Activated B cell treated with CpG ODN at 0.5 μM for 24 hours (primary cell): ENCODE measurements at regions not wholly inside any gene's neighbourhood (a gene's known extent, or its start where the extent isn't known, plus 50 kb on each side); places are given as distances from the start of the nearest gene placed in this dataset.

ENCODE experiments used
- ATAC-seq: fragments of 200-7000 bp; cut with Tn5 transposase; one replicate; pipeline ENCODE4 v1.10.0; 2021; ENCODE audit warnings: low read depth, mild to moderate bottlenecking, moderate library complexity
- CTCF ChIA-PET: fragments of 350-600 bp; sonication (Branson Sonifier 250); formaldehyde crosslinking; loops from one replicate; lab custom pipeline; 2021; ENCODE audit warnings: antibody characterized with exemption; lab: Charles Lee
- POLR2A ChIA-PET: fragments of 350-600 bp; sonication (Branson Sonifier 250); formaldehyde crosslinking; loops from one replicate; lab custom pipeline; 2021; ENCODE audit warnings: antibody characterized with exemption; lab: Charles Lee
- DNase-seq: peaks from one replicate; pipeline ENCODE4 v3.0.0; 2022
- H3K27ac Mint-ChIP-seq: one replicate; pipeline ENCODE4 v1.8.0; 2020; ENCODE audit warnings: mixed read lengths
- H3K27me3 Mint-ChIP-seq: one replicate; pipeline ENCODE4 v1.8.0; 2021; ENCODE audit warnings: mixed read lengths
- H3K36me3 Mint-ChIP-seq: one replicate; pipeline ENCODE4 v1.8.0; 2021; ENCODE audit warnings: low read depth, mixed read lengths
- H3K4me1 Mint-ChIP-seq: one replicate; pipeline ENCODE4 v1.8.0; 2021; ENCODE audit warnings: mixed read lengths
- H3K4me3 Mint-ChIP-seq: one replicate; pipeline ENCODE4 v1.8.0; 2020; ENCODE audit warnings: mild to moderate bottlenecking, mixed read lengths
- H3K9me3 Mint-ChIP-seq: one replicate; pipeline ENCODE4 v1.8.0; 2020; ENCODE audit warnings: mixed read lengths
- intact Hi-C: fragments of 100-400 bp; cut with micrococcal nuclease; formaldehyde crosslinking; loops from one replicate; pipeline ENCODE4 v1.15.1; 2024
- TF ChIP-seq, protein P1 (sequence below): fragments of 200-600 bp; IDR thresholded peaks from one replicate; pipeline ENCODE4 v1.8.0; 2022; ENCODE audit warnings: antibody characterized with exemption, mild to moderate bottlenecking

GRCh38 chr5:2003690-2004365, 121.1 kb upstream of the IRX4 start:
- DNase-seq, result no peak
- no peak for ATAC-seq
- Mint-ChIP-seq H3K4me1 (no peaks in the 10 kb centered on the region), H3K27me3 (no peaks in the 10 kb centered on the region), H3K27ac (no peak overlapping the region), H3K4me3 (no peak overlapping the region), H3K9me3 (no peaks in the 10 kb centered on the region), H3K36me3 (no peaks in the 10 kb centered on the region)
- intact Hi-C loops, result no loop called here
- CTCF ChIA-PET, result no interaction called here
- TF ChIP-seq, protein P1, sequence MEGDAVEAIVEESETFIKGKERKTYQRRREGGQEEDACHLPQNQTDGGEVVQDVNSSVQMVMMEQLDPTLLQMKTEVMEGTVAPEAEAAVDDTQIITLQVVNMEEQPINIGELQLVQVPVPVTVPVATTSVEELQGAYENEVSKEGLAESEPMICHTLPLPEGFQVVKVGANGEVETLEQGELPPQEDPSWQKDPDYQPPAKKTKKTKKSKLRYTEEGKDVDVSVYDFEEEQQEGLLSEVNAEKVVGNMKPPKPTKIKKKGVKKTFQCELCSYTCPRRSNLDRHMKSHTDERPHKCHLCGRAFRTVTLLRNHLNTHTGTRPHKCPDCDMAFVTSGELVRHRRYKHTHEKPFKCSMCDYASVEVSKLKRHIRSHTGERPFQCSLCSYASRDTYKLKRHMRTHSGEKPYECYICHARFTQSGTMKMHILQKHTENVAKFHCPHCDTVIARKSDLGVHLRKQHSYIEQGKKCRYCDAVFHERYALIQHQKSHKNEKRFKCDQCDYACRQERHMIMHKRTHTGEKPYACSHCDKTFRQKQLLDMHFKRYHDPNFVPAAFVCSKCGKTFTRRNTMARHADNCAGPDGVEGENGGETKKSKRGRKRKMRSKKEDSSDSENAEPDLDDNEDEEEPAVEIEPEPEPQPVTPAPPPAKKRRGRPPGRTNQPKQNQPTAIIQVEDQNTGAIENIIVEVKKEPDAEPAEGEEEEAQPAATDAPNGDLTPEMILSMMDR, result no peak
- POLR2A ChIA-PET, result no interaction called here

DNA sequence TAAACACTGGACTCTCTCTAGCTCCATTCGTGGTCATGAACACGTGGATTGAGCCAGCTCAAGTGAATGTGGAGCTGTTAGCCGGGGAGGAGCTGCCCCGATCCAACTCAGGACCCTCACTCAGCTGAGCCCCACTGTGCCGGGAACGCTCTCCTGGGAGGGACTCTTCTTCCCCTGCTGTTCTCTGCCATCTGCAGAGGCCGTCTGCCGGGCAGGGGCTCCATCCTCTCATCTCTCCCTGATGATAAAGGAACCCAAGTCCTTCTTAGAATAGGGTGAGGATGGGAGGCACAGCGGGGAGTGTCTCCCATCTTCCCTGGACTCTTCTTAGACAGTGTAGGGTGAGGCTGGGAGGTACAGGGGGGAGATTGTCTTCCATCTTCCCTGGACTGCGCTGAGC, 120.5 kb upstream of the IRX4 start:
- Mint-ChIP-seq H3K4me3 (no peak overlapping the region), H3K27me3 (no peaks in the 10 kb centered on the region)
- no peak for ATAC-seq

GRCh38 chr5:2001300-2001699, 118.6 kb upstream of the IRX4 start:
- Mint-ChIP-seq H3K9me3 (peaks cover 6% of the 10 kb centered on the region), H3K27me3 (no peaks in the 10 kb centered on the region), H3K36me3 (no peaks in the 10 kb centered on the region), H3K4me3 (no peak overlapping the region), H3K27ac (no peak overlapping the region), H3K4me1 (no peaks in the 10 kb centered on the region)
- ATAC-seq (no peak), DNase-seq (no peak)
- intact Hi-C loops, result no loop called here
- CTCF ChIA-PET, result no interaction called here
- TF ChIP-seq, protein P1, result no peak
- POLR2A ChIA-PET, result no interaction called here

More for the DNA sequence above, 120.5 kb upstream of the IRX4 start:
- ChIA-PET CTCF (no interaction called here), POLR2A (no interaction called here)
- Mint-ChIP-seq H3K36me3 (no peaks in the 10 kb centered on the region), H3K9me3 (peaks cover 1% of the 10 kb centered on the region), H3K4me1 (no peaks in the 10 kb centered on the region), H3K27ac (no peak overlapping the region)
- intact Hi-C loops, result no loop called here
- no peak for DNase-seq
- TF ChIP-seq, protein P1, result no peak

DNA sequence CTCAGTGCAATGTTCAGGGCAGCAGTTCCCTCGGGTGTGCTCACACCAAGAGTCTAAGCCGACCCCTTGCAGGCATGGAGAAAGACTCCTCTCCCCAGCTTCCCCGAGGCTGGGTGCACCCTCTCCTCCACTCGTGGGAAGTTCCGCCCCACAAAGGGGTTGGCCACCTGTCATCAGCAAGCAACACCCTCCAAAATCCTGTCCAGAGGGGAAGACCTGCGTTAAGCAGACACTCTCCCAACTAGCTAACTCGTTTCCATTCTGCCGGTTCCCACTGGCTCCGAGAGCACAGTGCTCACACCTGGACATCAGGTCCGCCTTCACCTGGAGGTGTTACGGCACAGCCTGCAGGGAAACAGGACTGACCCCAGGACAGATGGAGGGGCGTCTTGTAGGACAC, 117.9 kb upstream of the IRX4 start:
- CTCF ChIA-PET, result no interaction called here
- ATAC-seq, result no peak
- no peak for DNase-seq
- no peaks in the 10 kb centered on the region for H3K27me3 Mint-ChIP-seq
- H3K36me3 Mint-ChIP-seq, result no peaks in the 10 kb centered on the region
- TF ChIP-seq, protein P1, result no peak
- H3K9me3 Mint-ChIP-seq, result peaks cover 6% of the 10 kb centered on the region
- intact Hi-C loops, result no loop called here
- POLR2A ChIA-PET, result no interaction called here
- H3K27ac Mint-ChIP-seq, result no peak overlapping the region
- H3K4me3 Mint-ChIP-seq, result no peak overlapping the region
- H3K4me1 Mint-ChIP-seq, result no peaks in the 10 kb centered on the region

DNA sequence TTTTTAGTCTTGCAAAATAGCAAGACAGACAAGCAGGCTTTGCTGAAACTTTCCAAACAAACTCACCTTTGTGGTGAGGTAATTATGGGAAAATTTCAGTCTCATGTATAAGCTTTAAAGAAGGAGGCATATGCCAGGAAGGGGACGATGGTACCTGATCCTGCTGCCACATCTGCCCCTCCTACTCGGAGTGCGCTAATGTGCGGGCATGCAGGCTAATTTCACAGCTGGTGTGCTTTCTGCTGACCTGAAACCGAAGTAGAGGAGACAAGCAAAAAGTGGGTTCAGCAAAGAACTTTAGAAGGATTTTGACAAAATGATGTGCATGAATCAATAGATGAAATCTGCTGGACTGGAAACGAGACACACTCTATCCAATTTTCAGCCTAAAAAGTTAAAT, 117.1 kb upstream of the IRX4 start:
- H3K4me1 Mint-ChIP-seq, result no peaks in the 10 kb centered on the region
- TF ChIP-seq, protein P1, result no peak
- ChIA-PET POLR2A (no interaction called here), CTCF (no interaction called here)
- DNase-seq, result no peak
- ATAC-seq, result no peak
- no peaks in the 10 kb centered on the region for H3K36me3 Mint-ChIP-seq
- no peaks in the 10 kb centered on the region for H3K27me3 Mint-ChIP-seq
- H3K4me3 Mint-ChIP-seq, result no peak overlapping the region
- intact Hi-C loops, result no loop called here
- H3K27ac Mint-ChIP-seq, result no peak overlapping the region
- peaks cover 6% of the 10 kb centered on the region for H3K9me3 Mint-ChIP-seq
